HepG2 (cell line): ENCODE measurements at regions not wholly inside any gene's neighbourhood (a gene's known extent, or its start where the extent isn't known, plus 50 kb on each side); places are given as distances from the start of the nearest gene placed in this dataset.

Experiments
- FLYWCH1 ChIP-seq: sonication (generic); formaldehyde crosslinking; IDR thresholded peaks from 2 replicates; pipeline ENCODE4 v1.8.1; 2023; ENCODE audit warnings: mild to moderate bottlenecking, missing genetic modification reagents
- MAFK ChIP-seq, 2 experiments: IDR thresholded peaks in 1 of 2; conservative IDR thresholded peaks in 1 of 2; 2 replicates each; pipeline ENCODE4 v1.6.1; 2011; ENCODE audit warnings: improper control_type of control experiment in 2 of 2, low read length in 2 of 2
- PCBP1 ChIP-seq: fragments of 200-400 bp; formaldehyde crosslinking; IDR thresholded peaks from 2 replicates; pipeline ENCODE4 v1.6.1; 2017; ENCODE audit warnings: mild to moderate bottlenecking, low read depth, low read length, borderline replicate concordance
- PHF5A ChIP-seq: IDR thresholded peaks from one replicate; pipeline ENCODE4 v1.6.1; 2018; ENCODE audit warnings: low read depth, missing genetic modification reagents; ENCODE audit not compliant: unreplicated experiment
- SMYD3 ChIP-seq: sonication (generic); formaldehyde crosslinking; IDR thresholded peaks from 2 replicates; pipeline ENCODE4 v1.8.1; 2023; ENCODE audit warnings: mild to moderate bottlenecking, missing genetic modification reagents
- SP140L ChIP-seq: sonication (generic); formaldehyde crosslinking; IDR thresholded peaks from 2 replicates; pipeline ENCODE4 v1.4.0; 2020; ENCODE audit warnings: missing genetic modification reagents, borderline replicate concordance
- SP2 ChIP-seq: sonication (generic); formaldehyde crosslinking; IDR thresholded peaks from 2 replicates; pipeline ENCODE4 v1.5.1; 2020; ENCODE audit warnings: mild to moderate bottlenecking, missing genetic modification reagents
- ZFP36 ChIP-seq: fragments of 150-350 bp; IDR thresholded peaks from 2 replicates; pipeline ENCODE4 v1.6.1; 2018; ENCODE audit warnings: borderline replicate concordance, low read length, low read depth; ENCODE audit not compliant: partially characterized antibody
- ZNF776 ChIP-seq: sonication (generic); formaldehyde crosslinking; IDR thresholded peaks from 2 replicates; pipeline ENCODE4 v1.4.0; 2020; ENCODE audit warnings: mild to moderate bottlenecking, missing genetic modification reagents
- TF ChIP-seq, protein P1 (sequence below), 2 experiments: fragments of 450-650 bp in 1 of 2; sonication (generic) in 1 of 2; formaldehyde crosslinking in 1 of 2; IDR thresholded peaks; 2 replicates each; pipeline versions ENCODE4 v1.6.1 to v1.8.0; 2016 to 2022; ENCODE audit warnings: antibody characterized with exemption in 1 of 2, mild to moderate bottlenecking in 1 of 2, missing genetic modification reagents in 1 of 2
- TF ChIP-seq, protein P2 (sequence below): sonication (generic); formaldehyde crosslinking; IDR thresholded peaks from 2 replicates; pipeline ENCODE4 v1.4.0; 2020; ENCODE audit warnings: missing genetic modification reagents, borderline replicate concordance
- TF ChIP-seq, protein P3 (sequence below): sonication (generic); formaldehyde crosslinking; IDR thresholded peaks from 2 replicates; pipeline ENCODE4 v1.8.1; 2023; ENCODE audit warnings: missing genetic modification reagents, inconsistent platforms, borderline replicate concordance

DNA sequence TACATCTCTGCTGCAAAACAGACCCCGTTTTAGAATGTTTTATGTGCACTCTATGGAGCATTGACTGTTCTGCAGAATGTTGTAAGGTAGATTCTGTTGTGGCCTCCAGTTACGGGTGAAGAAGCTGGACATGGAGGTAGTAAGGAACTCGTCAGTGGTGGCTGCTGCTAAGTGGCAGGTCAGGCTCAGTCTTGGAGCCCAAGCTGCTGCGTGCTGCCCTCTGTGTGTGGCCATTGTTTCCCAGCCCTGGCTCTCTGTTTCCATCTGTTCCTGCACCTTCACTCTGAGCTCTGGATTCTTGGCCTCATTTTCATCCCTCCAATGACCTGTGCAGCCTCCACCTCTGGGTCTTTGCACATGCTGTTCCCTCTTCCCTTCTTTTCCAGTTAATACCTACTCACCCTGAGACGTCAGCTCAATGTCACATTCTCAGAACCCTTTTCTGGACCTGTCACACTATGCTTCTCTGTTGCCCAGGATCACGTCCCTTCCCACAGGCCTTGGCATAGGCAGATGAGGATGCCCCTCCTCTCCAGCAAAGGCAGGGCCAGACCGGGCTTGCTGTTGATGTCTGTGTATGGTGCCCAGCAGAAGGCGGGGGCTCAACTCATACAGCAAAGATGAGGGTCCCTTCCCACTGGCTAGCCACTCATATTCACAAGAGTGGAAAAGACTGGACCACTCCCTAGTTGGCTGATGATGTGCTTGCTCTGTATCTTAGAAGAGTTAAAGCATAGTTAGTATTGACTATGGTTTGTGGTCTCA, 97.6 kb downstream of the TENT4A start:
- TF ChIP-seq PHF5A (no peak), ZNF776 (CRISPR knock-in tag) (no peak), PCBP1 (no peak), MAFK (conservative IDR thresholded peaks at IDR 0.05 in 1 of 2, IDR thresholded peaks at IDR 0.05 in 1 of 2; ENCODE audit: low read length in 2 of 2) (no peak), ZFP36 (no peak), SP140L (no peak), FLYWCH1 (CRISPR knock-in tag) (no peak), SP2 (CRISPR knock-in tag) (no peak), SMYD3 (CRISPR knock-in tag) (no peak)
- TF ChIP-seq, protein P1, sequence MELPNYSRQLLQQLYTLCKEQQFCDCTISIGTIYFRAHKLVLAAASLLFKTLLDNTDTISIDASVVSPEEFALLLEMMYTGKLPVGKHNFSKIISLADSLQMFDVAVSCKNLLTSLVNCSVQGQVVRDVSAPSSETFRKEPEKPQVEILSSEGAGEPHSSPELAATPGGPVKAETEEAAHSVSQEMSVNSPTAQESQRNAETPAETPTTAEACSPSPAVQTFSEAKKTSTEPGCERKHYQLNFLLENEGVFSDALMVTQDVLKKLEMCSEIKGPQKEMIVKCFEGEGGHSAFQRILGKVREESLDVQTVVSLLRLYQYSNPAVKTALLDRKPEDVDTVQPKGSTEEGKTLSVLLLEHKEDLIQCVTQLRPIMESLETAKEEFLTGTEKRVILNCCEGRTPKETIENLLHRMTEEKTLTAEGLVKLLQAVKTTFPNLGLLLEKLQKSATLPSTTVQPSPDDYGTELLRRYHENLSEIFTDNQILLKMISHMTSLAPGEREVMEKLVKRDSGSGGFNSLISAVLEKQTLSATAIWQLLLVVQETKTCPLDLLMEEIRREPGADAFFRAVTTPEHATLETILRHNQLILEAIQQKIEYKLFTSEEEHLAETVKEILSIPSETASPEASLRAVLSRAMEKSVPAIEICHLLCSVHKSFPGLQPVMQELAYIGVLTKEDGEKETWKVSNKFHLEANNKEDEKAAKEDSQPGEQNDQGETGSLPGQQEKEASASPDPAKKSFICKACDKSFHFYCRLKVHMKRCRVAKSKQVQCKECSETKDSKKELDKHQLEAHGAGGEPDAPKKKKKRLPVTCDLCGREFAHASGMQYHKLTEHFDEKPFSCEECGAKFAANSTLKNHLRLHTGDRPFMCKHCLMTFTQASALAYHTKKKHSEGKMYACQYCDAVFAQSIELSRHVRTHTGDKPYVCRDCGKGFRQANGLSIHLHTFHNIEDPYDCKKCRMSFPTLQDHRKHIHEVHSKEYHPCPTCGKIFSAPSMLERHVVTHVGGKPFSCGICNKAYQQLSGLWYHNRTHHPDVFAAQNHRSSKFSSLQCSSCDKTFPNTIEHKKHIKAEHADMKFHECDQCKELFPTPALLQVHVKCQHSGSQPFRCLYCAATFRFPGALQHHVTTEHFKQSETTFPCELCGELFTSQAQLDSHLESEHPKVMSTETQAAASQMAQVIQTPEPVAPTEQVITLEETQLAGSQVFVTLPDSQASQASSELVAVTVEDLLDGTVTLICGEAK (IDR thresholded peaks at IDR 0.05) = no peak
- TF ChIP-seq, protein P1 (CRISPR knock-in tag; IDR thresholded peaks at IDR 0.05) = no peak
- TF ChIP-seq, protein P2, sequence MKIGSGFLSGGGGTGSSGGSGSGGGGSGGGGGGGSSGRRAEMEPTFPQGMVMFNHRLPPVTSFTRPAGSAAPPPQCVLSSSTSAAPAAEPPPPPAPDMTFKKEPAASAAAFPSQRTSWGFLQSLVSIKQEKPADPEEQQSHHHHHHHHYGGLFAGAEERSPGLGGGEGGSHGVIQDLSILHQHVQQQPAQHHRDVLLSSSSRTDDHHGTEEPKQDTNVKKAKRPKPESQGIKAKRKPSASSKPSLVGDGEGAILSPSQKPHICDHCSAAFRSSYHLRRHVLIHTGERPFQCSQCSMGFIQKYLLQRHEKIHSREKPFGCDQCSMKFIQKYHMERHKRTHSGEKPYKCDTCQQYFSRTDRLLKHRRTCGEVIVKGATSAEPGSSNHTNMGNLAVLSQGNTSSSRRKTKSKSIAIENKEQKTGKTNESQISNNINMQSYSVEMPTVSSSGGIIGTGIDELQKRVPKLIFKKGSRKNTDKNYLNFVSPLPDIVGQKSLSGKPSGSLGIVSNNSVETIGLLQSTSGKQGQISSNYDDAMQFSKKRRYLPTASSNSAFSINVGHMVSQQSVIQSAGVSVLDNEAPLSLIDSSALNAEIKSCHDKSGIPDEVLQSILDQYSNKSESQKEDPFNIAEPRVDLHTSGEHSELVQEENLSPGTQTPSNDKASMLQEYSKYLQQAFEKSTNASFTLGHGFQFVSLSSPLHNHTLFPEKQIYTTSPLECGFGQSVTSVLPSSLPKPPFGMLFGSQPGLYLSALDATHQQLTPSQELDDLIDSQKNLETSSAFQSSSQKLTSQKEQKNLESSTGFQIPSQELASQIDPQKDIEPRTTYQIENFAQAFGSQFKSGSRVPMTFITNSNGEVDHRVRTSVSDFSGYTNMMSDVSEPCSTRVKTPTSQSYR (CRISPR knock-in tag) = no peak
- TF ChIP-seq, protein P3, sequence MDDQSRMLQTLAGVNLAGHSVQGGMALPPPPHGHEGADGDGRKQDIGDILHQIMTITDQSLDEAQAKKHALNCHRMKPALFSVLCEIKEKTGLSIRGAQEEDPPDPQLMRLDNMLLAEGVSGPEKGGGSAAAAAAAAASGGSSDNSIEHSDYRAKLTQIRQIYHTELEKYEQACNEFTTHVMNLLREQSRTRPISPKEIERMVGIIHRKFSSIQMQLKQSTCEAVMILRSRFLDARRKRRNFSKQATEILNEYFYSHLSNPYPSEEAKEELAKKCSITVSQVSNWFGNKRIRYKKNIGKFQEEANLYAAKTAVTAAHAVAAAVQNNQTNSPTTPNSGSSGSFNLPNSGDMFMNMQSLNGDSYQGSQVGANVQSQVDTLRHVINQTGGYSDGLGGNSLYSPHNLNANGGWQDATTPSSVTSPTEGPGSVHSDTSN (CRISPR knock-in tag) = no peak
